OCI-LY1 (cell line): ENCODE measurements at regions not wholly inside any gene's neighbourhood (a gene's known extent, or its start where the extent isn't known, plus 50 kb on each side); places are given as distances from the start of the nearest gene placed in this dataset.

ENCODE experiments used
- H2AFZ ChIP-seq: fragments of 200-600 bp; sonication (generic), shearing (Covaris generic); 2 replicates; pipeline ENCODE4 v1.6.0; 2014; ENCODE audit warnings: antibody characterized with exemption, mild to moderate bottlenecking, low read length
- H3F3A ChIP-seq: fragments of 200-600 bp; sonication (generic), shearing (Covaris generic); 2 replicates; pipeline ENCODE4 v1.6.0; 2014; ENCODE audit warnings: mild to moderate bottlenecking, antibody characterized with exemption, low read length, moderate library complexity; ENCODE audit not compliant: insufficient read depth
- H3K27ac ChIP-seq: fragments of 200-600 bp; sonication (generic); 2 replicates; pipeline ENCODE4 v1.5.1; 2014; ENCODE audit warnings: low read length, mixed run types, mild to moderate bottlenecking, low read depth; ENCODE audit not compliant: poor library complexity, severe bottlenecking
- H3K27me3 ChIP-seq: fragments of 200-600 bp; sonication (generic); 2 replicates; pipeline ENCODE4 v1.6.0; 2014; ENCODE audit warnings: antibody characterized with exemption, mild to moderate bottlenecking, low read length, moderate library complexity; ENCODE audit not compliant: insufficient read depth
- H3K36me3 ChIP-seq: fragments of 200-600 bp; sonication (generic); 2 replicates; pipeline ENCODE4 v1.6.1; 2014; ENCODE audit warnings: mild to moderate bottlenecking, antibody characterized with exemption, low read length, moderate library complexity, mixed read lengths; ENCODE audit not compliant: insufficient read depth
- H3K4me1 ChIP-seq: fragments of 200-600 bp; sonication (generic); 2 replicates; pipeline ENCODE4 v1.5.1; 2014; ENCODE audit warnings: mild to moderate bottlenecking, low read length, moderate library complexity; ENCODE audit not compliant: insufficient read depth, severe bottlenecking
- H3K4me2 ChIP-seq: fragments of 200-600 bp; sonication (generic), shearing (Covaris generic); 2 replicates; pipeline ENCODE4 v1.6.1; 2014; ENCODE audit warnings: low read length
- H3K4me3 ChIP-seq: fragments of 200-600 bp; sonication (generic); 2 replicates; pipeline ENCODE4 v1.5.1; 2014; ENCODE audit warnings: low read length, low read depth, mild to moderate bottlenecking, mixed read lengths; ENCODE audit not compliant: poor library complexity, severe bottlenecking
- H3K79me2 ChIP-seq: fragments of 200-600 bp; shearing (Covaris generic); 2 replicates; pipeline ENCODE4 v1.6.1; 2016; ENCODE audit warnings: mixed run types, low read length, mixed read lengths; ENCODE audit not compliant: insufficient read depth
- H3K9ac ChIP-seq: fragments of 200-600 bp; sonication (generic), shearing (Covaris generic); 2 replicates; pipeline ENCODE4 v1.6.1; 2014; ENCODE audit warnings: mild to moderate bottlenecking, low read length, mixed read lengths
- H3K9me2 ChIP-seq: fragments of 200-600 bp; sonication (generic), shearing (Covaris generic); 2 replicates; pipeline ENCODE4 v1.6.1; 2014; ENCODE audit warnings: low read depth, mild to moderate bottlenecking, low read length, mixed read lengths
- H3K9me3 ChIP-seq: fragments of 200-600 bp; shearing (Covaris generic); 2 replicates; pipeline ENCODE4 v1.6.1; 2014; ENCODE audit warnings: low read length, mixed read lengths
- H4K20me1 ChIP-seq: fragments of 200-600 bp; sonication (generic), shearing (Covaris generic); 2 replicates; pipeline ENCODE4 v1.6.0; 2016; ENCODE audit warnings: mild to moderate bottlenecking, low read length; ENCODE audit not compliant: insufficient read depth
- CTCF ChIP-seq: fragments of 200-600 bp; sonication (generic), shearing (Covaris generic); IDR thresholded peaks from 2 replicates; pipeline ENCODE4 v1.5.1; 2017; ENCODE audit warnings: mild to moderate bottlenecking, antibody characterized with exemption, low read length, moderate library complexity, mixed read lengths
- EZH2 ChIP-seq: fragments of 200-600 bp; sonication (generic), shearing (Covaris generic); IDR thresholded peaks from 2 replicates; pipeline ENCODE4 v1.8.0; 2017; ENCODE audit warnings: borderline replicate concordance, mixed run types, mild to moderate bottlenecking, antibody characterized with exemption, low read length, moderate library complexity, mixed read lengths

- H3F3A ChIP-seq = no peaks in the 10 kb centered on the region
- H3K4me3 ChIP-seq = no peak overlapping the region
- no peak overlapping the region for H3K4me2 ChIP-seq
- no peak overlapping the region for H3K9ac ChIP-seq
- H2AFZ ChIP-seq = no peak overlapping the region
- no peak overlapping the region for H3K27ac ChIP-seq
- no peaks in the 10 kb centered on the region for H3K9me2 ChIP-seq
- H3K36me3 ChIP-seq = no peaks in the 10 kb centered on the region
- TF ChIP-seq CTCF (no peak), EZH2 (no peak)
- H3K4me1 ChIP-seq = peaks cover 7% of the 10 kb centered on the region
- H3K79me2 ChIP-seq = no peaks in the 10 kb centered on the region
- no peaks in the 10 kb centered on the region for H4K20me1 ChIP-seq
- no peaks in the 10 kb centered on the region for H3K9me3 ChIP-seq
- H3K27me3 ChIP-seq = no peaks in the 10 kb centered on the region
Observed at GRCh38 chr4:18975916-18976808, 954.6 kb upstream of the LCORL start.

- no peak overlapping the region for H3K4me2 ChIP-seq
- no peak overlapping the region for H3K27ac ChIP-seq
- TF ChIP-seq CTCF = no peak
- no peak for TF ChIP-seq EZH2
- no peaks in the 10 kb centered on the region for H3K79me2 ChIP-seq
- H3K9me2 ChIP-seq = no peaks in the 10 kb centered on the region
- H2AFZ ChIP-seq = no peak overlapping the region
- no peaks in the 10 kb centered on the region for H3K36me3 ChIP-seq
- H3K4me1 ChIP-seq = no peaks in the 10 kb centered on the region
- no peaks in the 10 kb centered on the region for H3K9me3 ChIP-seq
- no peaks in the 10 kb centered on the region for H3F3A ChIP-seq
- no peaks in the 10 kb centered on the region for H3K27me3 ChIP-seq
- no peak overlapping the region for H3K4me3 ChIP-seq
- no peak overlapping the region for H3K9ac ChIP-seq
- no peaks in the 10 kb centered on the region for H4K20me1 ChIP-seq
Observed at GRCh38 chr4:18973296-18973695, 951.7 kb upstream of the LCORL start.

GRCh38 chr4:18961879-18962278, 940.3 kb upstream of the LCORL start:
- no peaks in the 10 kb centered on the region for H3K27me3 ChIP-seq
- TF ChIP-seq CTCF = no peak
- TF ChIP-seq EZH2 = no peak

More at GRCh38 chr4:18961879-18962278, 940.3 kb upstream of the LCORL start:
- no peaks in the 10 kb centered on the region for H3K9me3 ChIP-seq
- no peak overlapping the region for H3K4me3 ChIP-seq
- no peaks in the 10 kb centered on the region for H4K20me1 ChIP-seq
- H3K9me2 ChIP-seq = no peaks in the 10 kb centered on the region
- no peak overlapping the region for H3K9ac ChIP-seq
- no peak overlapping the region for H2AFZ ChIP-seq
- H3K36me3 ChIP-seq = no peaks in the 10 kb centered on the region
- H3K4me2 ChIP-seq = no peak overlapping the region
- H3K4me1 ChIP-seq = no peaks in the 10 kb centered on the region
- no peaks in the 10 kb centered on the region for H3F3A ChIP-seq
- H3K27ac ChIP-seq = no peak overlapping the region
- H3K79me2 ChIP-seq = no peaks in the 10 kb centered on the region
